ENCODE measurements at regions not wholly inside any gene's neighbourhood (a gene's known extent, or its start where the extent isn't known, plus 50 kb on each side); places are given as distances from the start of the nearest gene placed in this dataset.
"Not testable (repeated sequence)": the region's sequence is repeated elsewhere in the genome, so short reads cannot be mapped to it uniquely, and the experiment has no call there.

GRCh38 chr7:118878336-118878735 is 653.8 kb downstream of the ANKRD7 start:
- no peak for DNase-seq (ENCODE audit: low spot score)
- no peak for TF ChIP-seq CTCF (IDR thresholded peaks at IDR 0.05; ENCODE audit: extremely low read depth, missing control alignments)

- TF ChIP-seq CTCF (IDR thresholded peaks at IDR 0.05; ENCODE audit: extremely low read depth, missing control alignments) = no peak
- DNase-seq (ENCODE audit: low spot score) = no peak
These were observed 673.8 kb downstream of the ANKRD7 start for GRCh38 chr7:118898284-118898683.

- no peak for DNase-seq (ENCODE audit: low spot score)
- TF ChIP-seq CTCF (IDR thresholded peaks at IDR 0.05; ENCODE audit: extremely low read depth, missing control alignments) = no peak
These were observed 678.1 kb downstream of the ANKRD7 start for GRCh38 chr7:118902600-118902999.

GRCh38 chr7:118907911-118908527 is 683.5 kb downstream of the ANKRD7 start:
- TF ChIP-seq CTCF (IDR thresholded peaks at IDR 0.05; ENCODE audit: extremely low read depth, missing control alignments) = no peak
- DNase-seq (ENCODE audit: low spot score) = no peak

GRCh38 chr7:118916120-118916519 is 691.6 kb downstream of the ANKRD7 start:
- not testable (repeated sequence) for DNase-seq (ENCODE audit: low spot score)

GRCh38 chr7:118918556-118918955 is 694.1 kb downstream of the ANKRD7 start:
- TF ChIP-seq CTCF (IDR thresholded peaks at IDR 0.05; ENCODE audit: extremely low read depth, missing control alignments) = no peak
- DNase-seq (ENCODE audit: low spot score) = no peak

GRCh38 chr7:118938845-118939244 is 714.3 kb downstream of the ANKRD7 start:
- TF ChIP-seq CTCF (IDR thresholded peaks at IDR 0.05; ENCODE audit: extremely low read depth, missing control alignments) = no peak
- no peak for DNase-seq (ENCODE audit: low spot score)

GRCh38 chr7:118944271-118944670 is 719.8 kb downstream of the ANKRD7 start:
- TF ChIP-seq CTCF (IDR thresholded peaks at IDR 0.05; ENCODE audit: extremely low read depth, missing control alignments) = no peak
- no peak for DNase-seq (ENCODE audit: low spot score)
